Bronchial epithelial cell (primary cell): ENCODE measurements at regions not wholly inside any gene's neighbourhood (a gene's known extent, or its start where the extent isn't known, plus 50 kb on each side); places are given as distances from the start of the nearest gene placed in this dataset.

Source experiments
- DNase-seq: peaks from one replicate; pipeline ENCODE4 v3.0.0-alpha.2; 2010; ENCODE audit warnings: low read depth
- FAIRE-seq: peaks from 2 replicates; lab custom pipeline; 2011; peaks lifted over from hg19 to GRCh38; lab: Jason Lieb, UNC
- H3K27me3 ChIP-seq: 2 replicates; pipeline ENCODE4 v1.5.1; 2011; ENCODE audit warnings: low read length; ENCODE audit not compliant: control insufficient read depth, insufficient read depth
- H3K36me3 ChIP-seq: 2 replicates; pipeline ENCODE4 v1.5.1; 2011; ENCODE audit warnings: low read length; ENCODE audit not compliant: control insufficient read depth, insufficient read depth
- H3K4me3 ChIP-seq: 2 replicates; pipeline ENCODE4 v1.5.1; 2011; ENCODE audit warnings: mild to moderate bottlenecking, low read depth, low read length, control low read depth
- TF ChIP-seq, protein P1 (sequence below): IDR thresholded peaks from 2 replicates; pipeline ENCODE4 v1.5.1; 2011; ENCODE audit warnings: mild to moderate bottlenecking, moderate library complexity, low read length, control low read depth, inconsistent platforms; ENCODE audit not compliant: insufficient read depth, severe bottlenecking

DNA sequence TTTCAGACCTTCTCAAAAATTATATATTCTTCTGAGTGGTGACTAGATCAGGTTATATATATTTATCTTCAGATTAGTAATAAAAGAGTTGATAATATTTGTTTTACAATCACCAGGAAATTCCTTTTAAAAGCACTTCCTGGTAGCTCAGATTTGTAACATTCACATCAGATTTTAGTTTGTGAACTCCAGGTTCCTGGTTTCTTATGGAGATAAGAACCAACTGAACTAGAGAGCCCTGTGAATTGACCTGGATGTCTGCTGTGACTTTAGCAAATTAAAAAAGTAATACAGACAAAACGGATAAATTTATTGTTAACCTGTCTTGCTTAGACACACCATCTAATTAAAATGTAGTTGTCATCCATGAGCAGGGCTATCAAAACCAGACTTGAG is 868.7 kb downstream of the BCL11A start:
- FAIRE-seq = no peak
- Histone ChIP-seq H3K27me3 (no peaks in the 10 kb centered on the region), H3K36me3 (no peaks in the 10 kb centered on the region), H3K4me3 (no peak overlapping the region)
- TF ChIP-seq, protein P1, sequence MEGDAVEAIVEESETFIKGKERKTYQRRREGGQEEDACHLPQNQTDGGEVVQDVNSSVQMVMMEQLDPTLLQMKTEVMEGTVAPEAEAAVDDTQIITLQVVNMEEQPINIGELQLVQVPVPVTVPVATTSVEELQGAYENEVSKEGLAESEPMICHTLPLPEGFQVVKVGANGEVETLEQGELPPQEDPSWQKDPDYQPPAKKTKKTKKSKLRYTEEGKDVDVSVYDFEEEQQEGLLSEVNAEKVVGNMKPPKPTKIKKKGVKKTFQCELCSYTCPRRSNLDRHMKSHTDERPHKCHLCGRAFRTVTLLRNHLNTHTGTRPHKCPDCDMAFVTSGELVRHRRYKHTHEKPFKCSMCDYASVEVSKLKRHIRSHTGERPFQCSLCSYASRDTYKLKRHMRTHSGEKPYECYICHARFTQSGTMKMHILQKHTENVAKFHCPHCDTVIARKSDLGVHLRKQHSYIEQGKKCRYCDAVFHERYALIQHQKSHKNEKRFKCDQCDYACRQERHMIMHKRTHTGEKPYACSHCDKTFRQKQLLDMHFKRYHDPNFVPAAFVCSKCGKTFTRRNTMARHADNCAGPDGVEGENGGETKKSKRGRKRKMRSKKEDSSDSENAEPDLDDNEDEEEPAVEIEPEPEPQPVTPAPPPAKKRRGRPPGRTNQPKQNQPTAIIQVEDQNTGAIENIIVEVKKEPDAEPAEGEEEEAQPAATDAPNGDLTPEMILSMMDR = no peak
- DNase-seq = no peak

DNA sequence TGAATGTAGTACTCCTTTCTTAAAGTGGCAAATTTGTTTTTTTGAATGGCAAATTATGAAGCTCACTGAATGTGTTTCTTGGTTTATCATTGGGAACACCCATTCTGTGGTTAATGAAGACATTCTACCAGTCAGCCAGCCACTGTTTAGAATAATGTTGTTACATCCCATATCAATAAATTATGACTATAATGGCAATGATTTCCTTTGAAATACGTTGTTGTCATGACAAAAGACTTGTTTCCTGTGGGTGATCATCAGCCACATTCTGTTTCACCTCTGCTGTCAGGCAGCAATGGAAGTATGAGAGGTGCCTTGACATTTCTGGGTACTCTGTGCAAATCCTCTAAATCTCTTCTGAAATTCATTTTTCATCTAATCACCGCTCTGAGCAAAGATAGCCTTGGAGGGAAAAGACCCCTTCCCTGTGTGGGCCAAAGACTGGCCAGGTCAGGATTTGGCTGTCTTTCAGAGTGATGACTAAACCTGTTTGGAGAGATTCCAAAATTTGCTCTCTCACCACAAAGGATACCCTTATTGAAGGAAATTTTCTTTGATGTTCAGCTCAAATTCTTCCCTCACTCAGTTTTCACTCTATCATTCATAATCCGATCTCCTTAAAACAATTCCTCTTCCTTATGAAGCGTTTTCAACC is 869.2 kb downstream of the BCL11A start:
- FAIRE-seq (no peak), DNase-seq (peak; percentile 65)
- TF ChIP-seq, protein P1 = no peak
- H3K36me3 ChIP-seq = no peaks in the 10 kb centered on the region
- H3K27me3 ChIP-seq = no peaks in the 10 kb centered on the region
- no peak overlapping the region for H3K4me3 ChIP-seq

DNA sequence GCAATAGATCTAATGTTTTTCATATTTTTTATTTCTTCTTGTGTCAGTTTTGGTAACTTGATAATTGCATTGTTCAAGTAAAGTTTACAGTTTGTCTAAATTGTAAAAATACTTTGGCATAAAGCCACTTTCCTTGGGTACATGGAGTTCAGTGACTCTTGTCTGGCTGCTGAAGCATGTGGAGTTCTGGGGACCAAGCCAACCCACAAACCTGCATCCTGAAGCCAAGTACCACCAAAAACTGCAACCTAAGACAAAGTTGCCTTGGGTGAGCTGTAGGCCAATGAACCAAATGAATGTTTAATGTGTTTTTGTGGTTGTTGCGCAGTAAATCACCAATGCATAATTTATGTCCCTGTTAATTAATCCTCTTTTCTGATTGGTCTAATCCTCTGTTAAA is 872.6 kb downstream of the BCL11A start:
- H3K36me3 ChIP-seq = no peaks in the 10 kb centered on the region
- DNase-seq = no peak
- no peak for FAIRE-seq
- no peak overlapping the region for H3K4me3 ChIP-seq
- H3K27me3 ChIP-seq = no peaks in the 10 kb centered on the region
- TF ChIP-seq, protein P1 = no peak

DNA sequence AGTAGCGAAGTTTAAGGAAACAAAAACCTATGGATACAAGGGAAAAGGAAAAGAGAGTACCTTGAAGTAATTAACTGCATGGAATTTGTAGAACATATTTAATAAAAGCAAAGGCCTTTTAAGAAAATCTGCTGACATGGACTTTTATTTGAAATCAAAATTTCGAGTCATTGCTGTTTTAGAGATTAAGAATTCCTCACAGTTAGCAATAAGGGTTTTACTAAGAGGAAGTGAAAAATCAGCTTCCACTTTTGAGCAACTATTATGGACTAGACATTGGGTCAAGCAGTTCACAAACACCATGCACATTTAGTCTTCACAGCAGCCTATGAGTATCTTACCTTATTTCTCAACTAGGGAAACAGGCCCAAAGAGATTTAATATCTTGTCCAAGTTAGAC is 876.3 kb downstream of the BCL11A start:
- TF ChIP-seq, protein P1 = no peak
- no peak overlapping the region for H3K4me3 ChIP-seq
- FAIRE-seq (no peak), DNase-seq (no peak)
- no peaks in the 10 kb centered on the region for H3K27me3 ChIP-seq
- H3K36me3 ChIP-seq = no peaks in the 10 kb centered on the region

DNA sequence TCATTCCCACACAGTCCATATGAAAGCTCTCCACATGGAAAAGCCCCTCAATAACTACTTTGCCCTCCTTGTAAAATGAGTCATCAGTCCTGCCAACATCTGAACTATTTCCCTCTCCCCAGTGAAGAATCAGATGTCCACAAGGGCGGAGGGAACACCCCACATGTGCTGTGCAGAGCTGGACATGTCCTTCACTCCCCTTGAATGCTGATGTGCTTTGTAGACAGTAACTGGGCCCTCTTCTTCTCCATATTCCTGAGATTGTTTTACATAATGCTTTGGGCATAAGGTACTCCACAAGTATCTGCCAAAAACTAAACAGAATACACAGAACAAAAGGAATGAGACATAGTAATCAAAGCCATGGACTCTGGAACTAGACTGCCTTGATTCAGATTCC is 879.4 kb downstream of the BCL11A start:
- no peaks in the 10 kb centered on the region for H3K27me3 ChIP-seq
- FAIRE-seq (peak; percentile 23), DNase-seq (no peak)
- TF ChIP-seq, protein P1 = no peak
- H3K36me3 ChIP-seq = no peaks in the 10 kb centered on the region
- H3K4me3 ChIP-seq = no peak overlapping the region

GRCh38 chr2:59665021-59665420 is 888.4 kb downstream of the BCL11A start:
- FAIRE-seq (no peak), DNase-seq (no peak)
- TF ChIP-seq, protein P1 = no peak
- no peak overlapping the region for H3K4me3 ChIP-seq
- H3K36me3 ChIP-seq = no peaks in the 10 kb centered on the region
- H3K27me3 ChIP-seq = peaks cover 2% of the 10 kb centered on the region
